H7 (cell line): ENCODE measurements at regions not wholly inside any gene's neighbourhood (a gene's known extent, or its start where the extent isn't known, plus 50 kb on each side); places are given as distances from the start of the nearest gene placed in this dataset.

Experiments used
- DNase-seq: peaks from one replicate; pipeline ENCODE4 v3.0.0; 2012
- H3K27me3 ChIP-seq: 2 replicates; pipeline ENCODE4 v1.6.0; 2011; ENCODE audit warnings: mild to moderate bottlenecking, low read length; ENCODE audit not compliant: control insufficient read depth, insufficient read depth
- H3K36me3 ChIP-seq: replicated peaks from 2 replicates; pipeline ENCODE4 v1.5.1; 2011; ENCODE audit warnings: low read length; ENCODE audit not compliant: control insufficient read depth, insufficient read depth
- H3K4me3 ChIP-seq: 2 replicates; pipeline ENCODE4 v1.5.1; 2011; ENCODE audit warnings: low read depth, mild to moderate bottlenecking, control low read depth, low read length, moderate library complexity; ENCODE audit not compliant: insufficient read depth

DNA sequence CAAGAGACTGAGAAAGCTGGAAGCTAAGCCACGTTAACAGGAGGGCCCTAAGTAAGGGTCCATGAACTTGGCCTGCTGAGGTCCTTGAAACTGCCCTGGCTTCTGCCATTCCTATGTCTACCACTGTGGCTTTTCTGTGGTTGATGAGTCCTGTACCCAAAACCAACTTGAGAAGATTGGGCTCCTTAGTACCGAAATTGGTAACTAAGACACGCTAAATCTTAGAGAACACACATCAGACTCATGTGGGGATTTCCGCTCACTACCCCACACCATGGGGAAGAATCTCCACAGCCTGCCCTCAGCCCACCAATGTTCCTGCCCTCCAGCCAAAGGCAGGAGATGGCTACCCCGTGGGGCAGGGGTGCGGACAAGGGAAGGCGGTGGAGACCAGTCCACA is 232.9 kb downstream of the SPTSSA start:
- no peak for DNase-seq
- Histone ChIP-seq H3K4me3 (no peak overlapping the region), H3K36me3 (no peaks in the 10 kb centered on the region), H3K27me3 (no peaks in the 10 kb centered on the region)

DNA sequence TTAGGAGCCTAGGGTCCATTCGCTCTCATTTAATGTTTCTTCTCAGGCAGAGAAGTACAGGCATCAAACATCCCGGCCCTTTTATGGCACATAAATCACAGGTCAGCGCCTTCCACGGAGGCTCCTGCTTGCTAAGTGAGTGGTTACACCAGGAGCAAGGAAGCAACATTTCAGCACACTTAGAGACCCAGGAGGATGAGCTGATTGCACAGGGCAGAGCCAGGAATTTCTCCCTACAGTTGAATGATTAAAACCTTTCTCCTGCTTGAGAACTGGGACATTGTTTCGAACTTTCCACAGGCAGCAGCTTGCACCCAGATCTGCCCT is 233.4 kb downstream of the SPTSSA start:
- H3K27me3 ChIP-seq: no peaks in the 10 kb centered on the region
- H3K36me3 ChIP-seq: no peaks in the 10 kb centered on the region
- DNase-seq: no peak
- H3K4me3 ChIP-seq: no peak overlapping the region

DNA sequence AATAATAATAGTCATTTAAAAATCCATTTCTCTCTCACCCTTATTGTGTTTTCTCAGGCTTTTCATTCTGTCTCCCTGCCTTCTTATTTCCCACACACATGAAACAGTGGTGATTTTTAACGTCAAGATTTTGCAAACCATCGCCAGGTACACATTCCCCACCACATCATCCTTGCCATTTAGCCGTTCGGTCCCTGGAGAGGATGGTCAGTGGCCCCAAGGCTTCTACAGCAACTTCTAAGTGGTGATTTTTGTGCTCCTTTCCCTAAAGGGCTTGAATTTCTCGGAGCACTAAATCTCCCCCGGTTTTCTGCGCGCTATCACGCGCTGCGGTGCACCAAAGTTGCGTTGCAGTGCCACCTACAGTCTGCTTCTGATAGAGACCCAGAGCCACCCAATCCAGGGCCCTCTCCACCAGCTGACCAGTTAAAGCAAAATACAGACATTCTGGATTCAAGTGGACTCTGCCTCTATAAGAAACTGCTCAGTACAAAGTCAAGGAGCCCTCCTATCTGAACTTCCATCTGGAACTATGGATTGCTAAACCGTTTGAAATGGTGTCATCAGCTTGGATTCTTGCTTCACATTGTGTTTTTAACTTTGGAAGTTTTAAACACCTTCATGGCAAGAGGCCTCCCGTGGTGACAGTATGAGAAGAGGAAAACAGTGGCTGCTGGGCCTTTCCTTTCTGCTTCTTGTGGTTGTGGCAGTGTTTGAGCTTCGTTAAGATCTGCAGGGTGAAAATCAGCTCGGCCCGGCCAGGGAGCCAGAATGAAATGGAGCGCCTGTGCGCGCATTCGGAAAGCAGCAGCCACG is 234.0 kb downstream of the SPTSSA start:
- H3K4me3 ChIP-seq: no peak overlapping the region
- peak; percentile 80 for DNase-seq
- H3K27me3 ChIP-seq: no peaks in the 10 kb centered on the region
- H3K36me3 ChIP-seq: no peaks in the 10 kb centered on the region

DNA sequence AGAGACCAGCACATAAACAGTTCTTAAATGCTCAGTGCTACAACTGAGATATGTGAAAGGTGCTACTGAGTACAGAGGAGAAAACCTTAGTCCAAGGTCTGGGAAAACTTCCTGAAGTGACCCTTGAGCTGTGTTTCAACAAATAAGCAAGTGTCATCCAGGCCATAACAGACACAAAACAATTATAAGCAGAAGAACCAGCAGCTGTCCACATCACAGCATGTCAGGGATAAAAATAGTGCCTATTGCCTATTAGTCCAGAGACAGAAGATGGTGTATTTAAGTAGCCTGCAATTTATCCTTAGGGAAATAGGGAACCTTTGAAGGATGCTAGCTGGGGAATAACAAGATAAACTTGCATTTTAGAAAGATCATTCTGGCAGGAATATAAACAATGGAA is 237.8 kb downstream of the SPTSSA start:
- H3K27me3 ChIP-seq: no peaks in the 10 kb centered on the region
- H3K36me3 ChIP-seq: no peaks in the 10 kb centered on the region
- no peak for DNase-seq
- no peak overlapping the region for H3K4me3 ChIP-seq

DNA sequence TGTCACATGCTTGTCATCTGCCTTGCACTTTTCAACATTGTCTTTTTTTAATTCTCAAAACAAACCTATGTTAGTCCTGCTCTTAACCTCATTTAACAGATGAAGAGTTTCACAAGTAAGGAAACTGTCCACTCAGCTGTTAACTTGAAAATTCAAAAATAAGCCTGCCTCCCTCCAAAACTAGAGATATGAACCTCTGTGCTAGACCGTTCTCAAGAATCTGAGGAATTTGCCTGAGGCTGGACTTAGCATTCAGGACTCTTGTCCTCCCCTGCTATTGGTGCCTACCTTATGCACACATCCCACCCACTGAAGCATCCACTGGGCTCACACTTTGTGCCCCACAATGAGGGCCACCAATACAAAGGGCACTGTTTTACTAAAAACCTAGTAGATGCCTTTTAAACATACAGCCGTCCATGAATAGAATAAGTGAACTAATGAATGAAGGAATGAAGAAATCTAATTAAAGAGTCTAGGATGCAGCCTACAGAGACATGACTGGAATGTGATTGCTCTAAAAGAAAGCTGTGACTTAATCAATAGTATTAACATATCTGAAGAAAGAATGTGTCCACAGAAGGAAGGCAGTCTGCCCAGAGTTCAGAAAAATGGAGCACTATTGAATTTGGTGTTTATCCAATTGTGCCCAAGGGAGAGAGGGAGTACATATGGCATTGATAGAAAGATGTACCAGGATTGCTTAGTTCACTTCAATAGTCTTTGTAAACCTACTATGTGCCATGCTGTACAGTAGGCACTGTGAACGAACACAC is 238.5 kb downstream of the SPTSSA start:
- Histone ChIP-seq H3K27me3 (no peaks in the 10 kb centered on the region), H3K36me3 (no peaks in the 10 kb centered on the region), H3K4me3 (no peak overlapping the region)
- DNase-seq: no peak

DNA sequence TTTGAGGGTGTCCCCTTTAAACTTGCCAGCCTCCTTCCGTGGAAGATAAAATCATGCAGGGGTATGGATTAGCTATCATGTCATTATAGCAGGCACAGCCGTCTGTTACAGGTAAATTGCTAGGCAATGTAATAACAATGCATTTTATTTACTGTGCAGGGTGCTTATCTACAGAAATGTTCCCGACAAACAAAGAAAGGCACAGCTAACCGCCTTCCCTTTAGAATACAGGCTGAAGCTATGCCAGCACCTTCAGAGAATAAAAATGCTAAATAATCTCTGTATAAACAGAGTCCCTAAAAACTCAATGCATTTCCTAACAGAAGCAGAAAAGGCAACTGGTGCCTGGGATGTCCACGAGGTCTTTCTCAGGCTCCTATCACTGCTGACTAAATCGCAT is 239.2 kb downstream of the SPTSSA start:
- no peak for DNase-seq
- no peaks in the 10 kb centered on the region for H3K36me3 ChIP-seq
- no peak overlapping the region for H3K4me3 ChIP-seq
- no peaks in the 10 kb centered on the region for H3K27me3 ChIP-seq

DNA sequence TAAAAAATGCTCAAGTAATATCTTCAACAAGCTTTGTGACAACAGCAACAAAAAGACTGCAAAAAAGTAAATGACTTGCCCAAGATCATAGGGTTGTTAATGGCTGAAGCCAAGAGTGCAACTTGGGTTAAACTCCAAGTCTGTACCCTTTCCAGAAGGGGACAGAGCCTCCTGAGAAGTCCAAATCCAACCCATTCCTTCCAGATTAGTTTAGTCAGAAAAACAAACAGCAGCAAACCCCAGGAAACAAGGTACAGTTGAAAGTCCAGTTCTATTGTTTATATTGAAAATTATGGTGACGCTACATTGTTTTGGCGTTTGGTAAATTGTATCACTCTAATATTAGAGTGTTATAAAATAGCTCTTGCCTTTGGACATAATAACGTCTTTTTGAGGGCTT is 239.9 kb downstream of the SPTSSA start:
- Histone ChIP-seq H3K27me3 (no peaks in the 10 kb centered on the region), H3K36me3 (no peaks in the 10 kb centered on the region), H3K4me3 (no peak overlapping the region)
- no peak for DNase-seq

DNA sequence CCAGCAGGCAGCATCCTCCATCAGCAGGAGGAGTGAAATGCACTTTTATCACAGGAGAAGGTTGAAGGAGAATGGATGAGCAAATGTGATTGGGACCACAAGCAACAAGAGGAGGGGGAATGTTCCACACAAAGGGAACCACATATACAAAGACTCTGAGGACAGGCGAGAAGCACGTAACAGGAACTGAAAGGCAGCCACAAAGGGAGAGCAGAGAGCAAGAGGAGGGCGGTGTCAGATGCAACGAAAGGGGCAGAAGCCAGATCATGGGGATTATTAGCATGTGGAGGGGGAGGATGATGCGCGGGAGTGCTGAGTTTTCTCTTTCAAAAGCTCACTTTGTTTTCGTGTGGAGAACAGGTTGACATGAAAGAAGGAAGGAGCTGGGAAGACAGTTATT is 241.1 kb downstream of the SPTSSA start:
- H3K36me3 ChIP-seq: no peaks in the 10 kb centered on the region
- DNase-seq: no peak
- H3K4me3 ChIP-seq: no peak overlapping the region
- no peaks in the 10 kb centered on the region for H3K27me3 ChIP-seq

DNA sequence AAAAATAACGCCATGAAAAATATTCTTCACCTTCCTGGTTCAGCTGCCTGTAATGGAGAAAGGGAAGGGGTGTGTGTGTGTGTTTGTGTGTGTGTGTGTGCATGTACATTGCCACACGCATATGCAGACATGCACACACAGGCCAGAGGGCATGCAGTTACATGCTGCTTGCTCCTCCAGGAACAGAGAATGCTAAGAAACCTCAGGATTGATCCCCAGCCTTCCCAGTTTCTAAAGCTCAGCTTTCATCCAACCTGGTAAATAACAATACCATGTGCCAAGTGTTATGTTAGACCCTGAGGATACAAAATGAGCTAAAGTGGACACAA is 241.7 kb downstream of the SPTSSA start:
- Histone ChIP-seq H3K36me3 (no peaks in the 10 kb centered on the region), H3K4me3 (no peak overlapping the region), H3K27me3 (no peaks in the 10 kb centered on the region)
- DNase-seq: no peak

DNA sequence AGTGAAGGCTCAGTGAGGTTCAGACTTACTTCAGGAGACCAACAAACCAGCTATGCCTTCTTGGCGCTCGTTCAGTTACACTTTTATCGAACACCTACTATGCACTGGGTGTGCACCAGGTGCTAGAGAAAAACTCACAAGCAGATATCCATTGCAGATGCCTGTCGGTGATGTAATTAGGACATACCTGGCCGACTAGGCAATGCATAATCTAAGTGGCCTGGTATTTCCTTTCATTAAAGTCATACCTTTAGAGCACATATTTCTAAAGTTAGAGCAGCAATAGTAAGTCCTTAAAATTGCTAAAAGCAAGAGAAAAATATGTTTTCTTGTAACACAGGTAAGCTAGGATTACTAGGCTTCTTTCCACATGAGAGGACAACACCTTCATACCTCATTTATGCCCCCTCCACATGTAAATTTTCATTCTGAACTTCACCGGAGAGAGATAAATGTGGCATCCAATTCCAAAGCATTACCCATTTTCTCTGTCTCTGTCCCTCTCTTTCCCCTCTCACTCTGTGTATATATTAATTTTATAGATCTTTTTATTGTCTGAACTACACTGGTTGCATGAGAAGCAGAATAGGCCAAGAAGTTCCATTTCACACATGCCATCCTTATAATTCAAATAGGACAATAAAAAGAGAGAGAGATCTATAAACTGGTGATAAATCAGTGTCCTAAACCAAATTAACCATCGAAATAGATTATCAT is 242.2 kb downstream of the SPTSSA start:
- Histone ChIP-seq H3K36me3 (no peaks in the 10 kb centered on the region), H3K27me3 (no peaks in the 10 kb centered on the region), H3K4me3 (no peak overlapping the region)
- DNase-seq: no peak

DNA sequence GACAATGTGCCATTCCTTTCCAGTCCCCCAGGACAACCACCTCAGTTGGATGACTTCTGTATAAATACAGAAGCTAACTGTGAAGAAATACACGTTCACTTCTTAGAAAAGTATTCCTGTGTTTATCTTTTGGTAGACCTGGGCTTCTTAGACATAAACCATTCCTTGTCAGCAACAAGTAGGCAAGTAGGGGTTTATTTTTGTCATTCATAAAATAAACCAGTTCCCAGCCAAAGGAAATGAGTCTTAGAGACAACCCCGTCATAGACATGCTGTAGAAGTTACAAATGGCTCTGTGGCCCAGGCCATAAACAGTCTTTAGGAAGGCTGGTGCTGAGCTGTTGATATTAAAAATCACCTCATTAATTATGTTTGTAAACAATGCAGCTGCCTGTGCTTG is 243.2 kb downstream of the SPTSSA start:
- no peaks in the 10 kb centered on the region for H3K36me3 ChIP-seq

DNA sequence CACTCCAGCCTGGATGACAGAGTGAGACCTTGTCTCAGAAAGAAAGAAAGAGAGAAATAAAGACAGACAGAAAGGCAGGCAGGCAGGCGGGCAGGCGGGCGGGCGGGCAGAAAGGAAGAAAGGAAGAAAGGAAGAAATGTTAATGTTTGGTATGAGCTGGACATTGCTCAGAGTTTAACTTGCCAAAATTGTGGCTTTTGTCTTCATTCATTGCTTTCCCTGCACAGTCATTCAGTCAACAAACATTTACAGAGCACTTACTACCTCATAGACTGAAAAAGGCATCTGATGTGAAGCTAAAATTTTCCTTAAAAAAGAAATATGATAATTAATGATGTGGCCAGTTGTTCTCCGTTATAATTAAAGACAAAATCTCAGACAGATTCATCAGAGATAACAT is 247.1 kb downstream of the SPTSSA start:
- Histone ChIP-seq H3K4me3 (no peak overlapping the region), H3K27me3 (no peaks in the 10 kb centered on the region), H3K36me3 (no peaks in the 10 kb centered on the region)
- DNase-seq: no peak

More for the DNA sequence above, 243.2 kb downstream of the SPTSSA start:
- Histone ChIP-seq H3K4me3 (no peak overlapping the region), H3K27me3 (no peaks in the 10 kb centered on the region)
- no peak for DNase-seq

DNA sequence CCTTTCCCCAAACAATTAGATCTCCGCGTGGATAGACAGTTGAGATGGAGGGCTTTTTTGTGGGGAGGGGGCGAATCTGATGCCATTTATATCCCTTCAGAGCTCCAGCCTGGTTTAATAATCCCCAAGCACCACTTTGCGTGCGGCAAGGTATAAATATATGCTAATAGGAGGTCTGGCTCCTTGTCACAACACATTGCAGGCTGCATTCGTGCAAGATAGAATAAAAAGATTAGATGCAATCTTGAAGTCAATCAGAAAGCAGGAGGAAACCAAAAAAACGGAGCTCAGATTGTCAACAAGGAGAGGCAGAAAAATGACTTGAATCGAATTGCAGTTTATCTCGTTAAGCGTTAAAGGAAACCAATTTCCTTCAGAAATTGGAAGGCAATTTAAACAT is 248.7 kb downstream of the SPTSSA start:
- H3K36me3 ChIP-seq: no peaks in the 10 kb centered on the region
- no peaks in the 10 kb centered on the region for H3K27me3 ChIP-seq
- H3K4me3 ChIP-seq: no peak overlapping the region
- DNase-seq: no peak

DNA sequence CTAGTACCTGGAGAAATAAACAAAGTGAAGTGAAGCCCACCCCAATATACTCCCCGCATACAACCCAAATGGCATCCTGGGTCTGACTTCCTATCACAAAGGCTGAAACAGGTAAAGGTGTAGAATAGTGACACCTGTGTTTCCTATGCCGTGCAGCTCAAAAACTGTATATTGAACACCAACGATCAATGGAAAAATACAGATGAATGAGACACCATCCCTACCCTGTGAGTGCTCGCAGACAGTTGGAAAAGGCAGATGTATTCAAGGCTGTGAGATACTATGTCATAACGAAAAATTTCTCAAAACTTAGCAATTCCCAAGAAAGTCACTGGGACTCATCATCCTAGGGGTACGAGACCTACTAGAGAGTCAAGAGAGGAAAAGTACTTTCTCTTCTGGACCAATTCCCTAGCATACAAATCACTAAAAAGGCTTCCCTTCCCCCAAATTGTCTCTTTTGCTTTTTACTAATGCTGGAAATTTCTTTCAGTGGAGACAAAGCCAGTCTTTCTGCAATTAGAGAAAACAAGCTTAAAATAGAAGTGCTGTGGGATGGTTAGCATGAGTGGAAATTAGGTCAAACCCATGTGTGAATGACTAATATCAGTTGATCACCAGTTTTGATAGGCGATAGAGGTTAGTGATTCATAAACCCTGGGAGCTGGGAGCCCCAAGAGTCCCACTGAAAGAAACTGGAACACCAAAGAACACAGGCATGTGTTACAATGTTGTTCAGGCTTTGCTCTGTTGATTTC is 249.7 kb downstream of the SPTSSA start:
- Histone ChIP-seq H3K4me3 (no peak overlapping the region), H3K36me3 (no peaks in the 10 kb centered on the region), H3K27me3 (no peaks in the 10 kb centered on the region)
- no peak for DNase-seq
